SK-N-MC (cell line): ENCODE measurements at regions not wholly inside any gene's neighbourhood (a gene's known extent, or its start where the extent isn't known, plus 50 kb on each side); places are given as distances from the start of the nearest gene placed in this dataset.

Source experiments
- DNase-seq: peaks from one replicate; pipeline ENCODE4 v3.0.0-alpha.2; 2011; ENCODE audit warnings: low read depth, low spot score
- H3K27ac ChIP-seq: fragments of 200-600 bp; sonication (generic); 2 replicates; pipeline ENCODE4 v1.5.1; 2016; ENCODE audit warnings: mixed run types
- H3K36me3 ChIP-seq: fragments of 200-600 bp; sonication (generic); 2 replicates; pipeline ENCODE4 v1.6.1; 2017; ENCODE audit warnings: antibody characterized with exemption, low read length, mixed read lengths; ENCODE audit not compliant: insufficient read depth
- H3K4me3 ChIP-seq: fragments of 200-600 bp; sonication (generic); 2 replicates; pipeline ENCODE4 v1.5.1; 2016
- H3K9ac ChIP-seq: fragments of 200-600 bp; sonication (generic); 2 replicates; pipeline ENCODE4 v1.8.0; 2017; ENCODE audit warnings: mixed run types, mixed read lengths; ENCODE audit not compliant: insufficient read length
- H3K9me3 ChIP-seq: fragments of 200-600 bp; sonication (generic); 2 replicates; pipeline ENCODE4 v1.6.1; 2017; ENCODE audit warnings: low read depth, mild to moderate bottlenecking, antibody characterized with exemption, low read length, moderate library complexity, mixed read lengths
- EZH2 ChIP-seq: fragments of 200-600 bp; sonication (generic); IDR thresholded peaks from one replicate; pipeline ENCODE4 v1.6.1; 2017; ENCODE audit warnings: antibody characterized with exemption
- FOXP2 ChIP-seq: optimal IDR thresholded peaks from 2 replicates; pipeline ENCODE3; 2011; ENCODE audit warnings: mild to moderate bottlenecking, moderate library complexity; ENCODE audit not compliant: insufficient read depth; ENCODE audit errors: extremely low read length, control extremely low read depth
- POLR2AphosphoS5 ChIP-seq: IDR thresholded peaks from 2 replicates; pipeline ENCODE4 v1.6.1; 2012; ENCODE audit warnings: mild to moderate bottlenecking, low read depth, low read length, borderline replicate concordance

DNA sequence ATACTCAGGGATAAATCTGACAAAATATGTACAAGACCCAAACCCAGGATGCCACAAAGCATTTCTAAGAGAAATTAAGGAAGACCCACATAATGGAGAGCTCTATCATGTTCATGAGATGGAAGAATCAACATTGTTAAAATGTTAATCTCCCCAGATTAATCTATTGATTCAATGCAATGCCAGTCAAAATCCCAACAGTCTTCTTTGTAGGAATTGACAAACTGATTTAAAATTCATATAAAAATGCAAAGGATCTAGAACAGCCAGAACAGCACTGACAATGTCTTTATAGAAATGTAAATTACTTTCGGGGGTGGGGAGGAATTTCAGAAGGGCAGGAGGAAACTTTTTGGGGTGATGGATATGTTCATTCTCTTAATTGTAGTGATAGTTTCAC, 281.6 kb upstream of the SEMA6A start:
- TF ChIP-seq EZH2 (no peak), POLR2AphosphoS5 (no peak), FOXP2 (no peak)
- H3K9me3 ChIP-seq = no peaks in the 10 kb centered on the region
- DNase-seq = no peak
- H3K4me3 ChIP-seq = no peak overlapping the region
- no peak overlapping the region for H3K9ac ChIP-seq
- no peaks in the 10 kb centered on the region for H3K36me3 ChIP-seq
- no peak overlapping the region for H3K27ac ChIP-seq

DNA sequence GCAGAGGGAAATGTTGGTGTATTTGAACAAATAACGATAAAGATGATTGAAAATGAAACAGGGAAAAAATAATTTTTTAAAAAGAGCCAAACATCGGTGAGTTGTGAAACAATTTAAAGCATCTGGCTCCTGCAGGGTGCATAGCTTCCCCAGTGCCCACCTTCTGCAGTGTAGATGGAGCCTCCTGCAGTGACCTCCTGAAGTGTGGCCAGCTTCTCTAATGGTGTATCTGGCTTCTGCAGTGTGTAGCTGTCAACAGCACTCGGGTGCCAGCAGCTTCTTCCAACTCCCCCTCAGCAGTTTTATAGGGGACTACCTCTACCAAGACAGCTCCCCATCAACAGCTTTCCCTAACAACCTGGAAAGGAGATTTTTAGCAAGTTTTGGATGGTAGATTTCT, 279.4 kb upstream of the SEMA6A start:
- TF ChIP-seq POLR2AphosphoS5 = no peak
- no peak for DNase-seq
- Histone ChIP-seq H3K27ac (no peak overlapping the region), H3K9ac (no peak overlapping the region), H3K36me3 (no peaks in the 10 kb centered on the region), H3K4me3 (no peak overlapping the region), H3K9me3 (no peaks in the 10 kb centered on the region)

DNA sequence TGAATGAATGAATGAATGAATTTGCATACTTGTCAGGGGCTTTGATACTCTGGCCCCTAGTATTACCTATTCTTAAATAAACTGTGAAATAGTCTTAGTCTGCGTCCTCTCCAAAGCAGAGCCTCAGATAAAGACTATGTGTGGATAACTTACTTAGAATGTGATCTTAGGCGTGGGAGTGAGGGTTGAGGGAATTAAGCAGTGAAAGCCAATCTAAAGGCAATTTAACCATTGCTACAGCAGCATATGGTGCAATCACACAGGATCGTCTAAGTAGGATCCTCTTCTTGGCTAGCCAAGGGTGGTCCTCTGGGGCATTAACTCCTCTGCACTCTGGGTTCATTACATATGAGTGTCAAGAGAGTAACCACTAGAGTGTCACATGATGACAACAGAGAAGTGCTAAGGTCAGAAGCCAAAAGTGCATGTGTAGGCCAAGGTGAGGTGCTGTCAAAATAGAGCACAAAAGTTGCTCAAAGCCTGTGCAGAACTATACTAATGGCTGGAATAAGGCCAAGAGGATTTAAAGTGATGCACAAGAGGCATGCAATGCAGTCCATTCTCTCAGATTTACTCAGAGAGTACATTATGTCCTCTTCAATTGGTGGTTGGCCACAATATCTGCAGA, 274.4 kb upstream of the SEMA6A start:
- DNase-seq = no peak
- Histone ChIP-seq H3K36me3 (no peaks in the 10 kb centered on the region), H3K4me3 (no peak overlapping the region), H3K9ac (no peak overlapping the region), H3K27ac (no peak overlapping the region), H3K9me3 (no peaks in the 10 kb centered on the region)
- TF ChIP-seq POLR2AphosphoS5 (no peak), FOXP2 (no peak), EZH2 (no peak)

DNA sequence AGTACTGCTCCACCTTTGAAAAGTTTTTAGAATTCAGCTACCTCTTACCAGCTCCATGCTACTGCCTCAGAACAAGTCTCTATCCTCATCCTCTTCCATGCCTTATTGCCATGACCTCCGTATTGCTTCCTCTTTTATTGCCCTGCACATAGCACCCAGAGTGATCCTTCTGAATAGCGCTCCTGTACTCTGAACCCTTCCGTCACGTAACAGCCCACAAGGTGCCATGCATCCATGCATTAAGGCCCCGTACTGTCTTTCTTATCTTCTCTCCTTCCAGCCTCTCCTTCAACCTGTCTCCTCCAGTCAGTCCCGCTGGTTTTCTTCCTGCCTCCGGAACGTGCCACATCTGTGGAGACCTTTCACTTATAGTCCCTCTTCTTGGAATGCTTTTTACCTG, 273.3 kb upstream of the SEMA6A start:
- Histone ChIP-seq H3K4me3 (no peak overlapping the region), H3K9ac (no peak overlapping the region), H3K36me3 (no peaks in the 10 kb centered on the region), H3K9me3 (no peaks in the 10 kb centered on the region), H3K27ac (no peak overlapping the region)
- DNase-seq = no peak
- TF ChIP-seq FOXP2 = no peak
- no peak for TF ChIP-seq POLR2AphosphoS5
- TF ChIP-seq EZH2 = no peak

DNA sequence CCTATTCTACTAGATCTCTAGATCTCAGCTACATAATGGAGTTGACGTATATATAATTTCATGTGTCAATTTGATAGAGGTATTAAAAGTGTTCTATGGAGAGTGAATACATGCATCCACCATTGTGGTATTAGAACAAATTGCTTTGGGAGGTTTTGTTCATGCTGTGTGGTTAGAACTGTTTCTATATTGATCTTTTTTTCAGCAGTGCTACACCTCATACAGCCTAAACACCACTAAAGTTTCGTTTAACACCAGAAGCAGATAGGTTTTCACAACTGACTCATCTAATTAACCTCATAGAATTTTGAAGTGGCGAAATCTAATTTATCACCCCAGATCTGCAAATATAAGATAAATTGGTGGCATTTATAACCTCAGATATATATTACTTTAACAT, 269.4 kb upstream of the SEMA6A start:
- no peak overlapping the region for H3K27ac ChIP-seq
- H3K4me3 ChIP-seq = no peak overlapping the region
- no peaks in the 10 kb centered on the region for H3K36me3 ChIP-seq
- TF ChIP-seq POLR2AphosphoS5 = no peak
- TF ChIP-seq FOXP2 = no peak
- no peak for TF ChIP-seq EZH2
- no peaks in the 10 kb centered on the region for H3K9me3 ChIP-seq
- no peak for DNase-seq
- no peak overlapping the region for H3K9ac ChIP-seq

DNA sequence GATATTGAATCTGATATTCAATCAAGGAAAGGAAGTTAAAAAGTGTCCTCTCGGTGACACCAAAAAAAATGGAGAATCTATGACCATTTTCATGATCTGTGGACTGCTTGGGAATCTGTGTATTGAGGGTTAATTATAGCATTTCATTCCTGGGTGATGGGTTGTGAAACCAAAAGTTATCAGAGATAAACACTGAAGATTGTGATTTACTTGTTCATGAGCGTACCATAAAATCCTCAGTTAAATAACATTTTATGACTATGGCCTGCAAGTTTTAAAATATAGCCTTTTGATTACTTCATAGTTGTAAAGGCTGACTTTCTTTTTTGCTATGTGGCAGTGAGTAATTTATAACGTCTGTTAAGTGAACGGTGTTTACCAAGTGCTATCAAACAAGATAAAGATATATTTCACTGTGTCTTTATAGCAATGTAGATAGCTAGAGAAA, 267.9 kb upstream of the SEMA6A start:
- H3K27ac ChIP-seq = no peak overlapping the region
- no peak for TF ChIP-seq POLR2AphosphoS5
- no peak for TF ChIP-seq EZH2
- no peak for TF ChIP-seq FOXP2
- H3K36me3 ChIP-seq = no peaks in the 10 kb centered on the region
- no peak overlapping the region for H3K4me3 ChIP-seq
- DNase-seq = no peak
- H3K9me3 ChIP-seq = no peaks in the 10 kb centered on the region
- H3K9ac ChIP-seq = no peak overlapping the region

DNA sequence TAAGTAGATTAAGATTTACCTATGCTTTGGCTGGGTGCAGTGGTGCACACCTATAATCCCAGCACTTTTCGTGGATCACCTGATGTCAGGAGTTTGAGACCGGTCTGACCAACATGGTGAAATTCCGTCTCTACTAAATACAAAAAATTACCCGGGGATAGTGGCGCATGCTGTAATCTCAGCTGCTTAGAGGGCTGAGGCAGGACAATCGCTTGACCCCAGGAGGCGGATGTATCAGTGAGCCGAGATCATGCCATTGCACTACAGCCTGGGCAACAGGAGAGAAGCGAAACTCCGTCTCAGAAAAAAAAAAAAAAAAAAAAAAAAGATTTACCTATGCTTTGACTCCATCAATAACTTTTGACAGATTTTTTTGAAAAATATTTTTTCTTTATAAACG, 267.1 kb upstream of the SEMA6A start:
- TF ChIP-seq POLR2AphosphoS5 (no peak), FOXP2 (no peak), EZH2 (no peak)
- Histone ChIP-seq H3K36me3 (no peaks in the 10 kb centered on the region), H3K9ac (no peak overlapping the region), H3K27ac (no peak overlapping the region), H3K9me3 (no peaks in the 10 kb centered on the region), H3K4me3 (no peak overlapping the region)
- DNase-seq = no peak

DNA sequence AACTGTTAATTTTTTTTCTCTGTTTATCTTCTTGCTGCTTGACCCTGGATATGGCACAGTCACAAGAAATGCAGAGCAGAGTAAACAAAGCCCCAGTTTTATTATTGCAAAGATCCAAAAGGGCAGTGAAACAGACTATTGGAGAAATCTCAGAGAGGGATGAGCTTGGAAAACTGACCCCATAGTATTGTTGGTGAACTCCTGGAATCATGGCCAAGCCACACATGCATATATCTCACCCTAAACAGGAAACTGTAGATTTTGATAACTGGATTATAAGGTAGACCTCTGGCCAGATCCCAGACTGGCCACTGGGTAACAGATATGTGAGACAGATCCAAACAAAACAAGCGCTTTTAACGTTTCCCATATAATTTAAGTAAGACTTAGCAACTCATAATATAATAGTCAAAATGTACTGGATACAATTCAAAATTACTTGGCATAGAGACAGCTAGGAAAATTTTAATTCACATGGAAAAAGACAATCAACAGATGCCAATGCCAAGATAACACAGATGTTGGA, 263.5 kb upstream of the SEMA6A start:
- no peak overlapping the region for H3K9ac ChIP-seq
- TF ChIP-seq FOXP2 (no peak), POLR2AphosphoS5 (no peak), EZH2 (no peak)
- no peaks in the 10 kb centered on the region for H3K9me3 ChIP-seq
- no peak overlapping the region for H3K27ac ChIP-seq
- DNase-seq = no peak
- no peak overlapping the region for H3K4me3 ChIP-seq
- no peaks in the 10 kb centered on the region for H3K36me3 ChIP-seq
